ENCODE measurements at regions not wholly inside any gene's neighbourhood (a gene's known extent, or its start where the extent isn't known, plus 50 kb on each side); places are given as distances from the start of the nearest gene placed in this dataset.

GRCh38 chr21:38741092-38741949 lies 64.4 kb upstream of the ETS2 start:
- Histone ChIP-seq H3K4me3 (ENCODE audit: low read length) (no peak overlapping the region), H4K20me1 (ENCODE audit: insufficient read depth) (no peaks in the 10 kb centered on the region), H3K4me2 (ENCODE audit: low read length) (no peak overlapping the region), H3K27ac (ENCODE audit: low read length) (no peak overlapping the region), H3K36me3 (ENCODE audit: insufficient read depth, low read length) (no peaks in the 10 kb centered on the region), H3K9ac (ENCODE audit: low read length) (no peak overlapping the region), H3K9me3 (ENCODE audit: low read length) (no peaks in the 10 kb centered on the region), H2AFZ (ENCODE audit: low read depth, low read length) (no peak overlapping the region), H3K27me3 (ENCODE audit: insufficient read depth, low read depth, low read length) (no peaks in the 10 kb centered on the region), H3K9me2 (ENCODE audit: insufficient read depth, low read length) (no peaks in the 10 kb centered on the region), H3F3A (ENCODE audit: insufficient read depth, low read length, poor library complexity, severe bottlenecking) (no peaks in the 10 kb centered on the region), H3K79me2 (replicated peaks; ENCODE audit: insufficient read depth, low read length) (no peaks in the 10 kb centered on the region)
- no peak for TF ChIP-seq RAD21 (conservative IDR thresholded peaks at IDR 0.05)
- no peak for TF ChIP-seq EZH2 (IDR thresholded peaks at IDR 0.05; ENCODE audit: borderline replicate concordance, insufficient read depth, low read length, poor library complexity, severe bottlenecking)
- TF ChIP-seq EP300 (conservative IDR thresholded peaks at IDR 0.05; ENCODE audit: poor library complexity, severe bottlenecking): no peak
- TF ChIP-seq REST (IDR thresholded peaks at IDR 0.05; ENCODE audit: borderline replicate concordance): no peak
- no peak for TF ChIP-seq TAF1 (IDR thresholded peaks at IDR 0.05; ENCODE audit: low read depth)
- no peak for TF ChIP-seq POLR2AphosphoS5 (IDR thresholded peaks at IDR 0.05)
- TF ChIP-seq MXI1 (conservative IDR thresholded peaks at IDR 0.05; ENCODE audit: poor library complexity, severe bottlenecking): no peak

GRCh38 chr21:38741950-38742256 lies 63.8 kb upstream of the ETS2 start:
- no peak overlapping the region for H3K4me3 ChIP-seq (ENCODE audit: low read length)

More at GRCh38 chr21:38741950-38742256, 63.8 kb upstream of the ETS2 start:
- Histone ChIP-seq H3K27ac (ENCODE audit: low read length) (no peak overlapping the region), H3K9me3 (ENCODE audit: low read length) (no peaks in the 10 kb centered on the region), H3K4me2 (ENCODE audit: low read length) (no peak overlapping the region), H3K9me2 (ENCODE audit: insufficient read depth, low read length) (no peaks in the 10 kb centered on the region), H2AFZ (ENCODE audit: low read depth, low read length) (no peak overlapping the region), H3K27me3 (ENCODE audit: insufficient read depth, low read depth, low read length) (no peaks in the 10 kb centered on the region), H3K79me2 (replicated peaks; ENCODE audit: insufficient read depth, low read length) (no peaks in the 10 kb centered on the region), H3K9ac (ENCODE audit: low read length) (no peak overlapping the region), H3K36me3 (ENCODE audit: insufficient read depth, low read length) (no peaks in the 10 kb centered on the region), H4K20me1 (ENCODE audit: insufficient read depth) (no peaks in the 10 kb centered on the region), H3F3A (ENCODE audit: insufficient read depth, low read length, poor library complexity, severe bottlenecking) (no peaks in the 10 kb centered on the region)
- TF ChIP-seq POLR2AphosphoS5 (IDR thresholded peaks at IDR 0.05): no peak
- TF ChIP-seq EZH2 (IDR thresholded peaks at IDR 0.05; ENCODE audit: borderline replicate concordance, insufficient read depth, low read length, poor library complexity, severe bottlenecking): no peak
- no peak for TF ChIP-seq REST (IDR thresholded peaks at IDR 0.05; ENCODE audit: borderline replicate concordance)
- TF ChIP-seq CTCF (IDR thresholded peaks at IDR 0.05; ENCODE audit: poor library complexity, severe bottlenecking): no peak
- no peak for TF ChIP-seq EP300 (conservative IDR thresholded peaks at IDR 0.05; ENCODE audit: poor library complexity, severe bottlenecking)
- no peak for TF ChIP-seq MXI1 (conservative IDR thresholded peaks at IDR 0.05; ENCODE audit: poor library complexity, severe bottlenecking)
- no peak for TF ChIP-seq SMC3 (conservative IDR thresholded peaks at IDR 0.05; ENCODE audit: poor library complexity)
- no peak for TF ChIP-seq RAD21 (conservative IDR thresholded peaks at IDR 0.05)
- TF ChIP-seq TAF1 (IDR thresholded peaks at IDR 0.05; ENCODE audit: low read depth): no peak

All from neural cell (in vitro differentiated cells).